Glutamatergic neuron (in vitro differentiated cells): ENCODE measurements at regions not wholly inside any gene's neighbourhood (a gene's known extent, or its start where the extent isn't known, plus 50 kb on each side); places are given as distances from the start of the nearest gene placed in this dataset.

Source experiments
- DNase-seq: peaks from one replicate; pipeline ENCODE4 v3.0.0; 2022
- H3K27ac Mint-ChIP-seq: one replicate; pipeline ENCODE4 v1.8.0; 2020; ENCODE audit warnings: mild to moderate bottlenecking, mixed read lengths, inconsistent platforms; ENCODE audit not compliant: unreplicated experiment
- H3K27me3 Mint-ChIP-seq: one replicate; pipeline ENCODE4 v1.8.0; 2020; ENCODE audit warnings: mild to moderate bottlenecking, moderate library complexity, mixed read lengths, inconsistent platforms; ENCODE audit not compliant: unreplicated experiment
- H3K36me3 Mint-ChIP-seq: one replicate; pipeline ENCODE4 v1.8.0; 2020; ENCODE audit warnings: mild to moderate bottlenecking, mixed read lengths, inconsistent platforms; ENCODE audit not compliant: unreplicated experiment
- H3K4me1 Mint-ChIP-seq: one replicate; pipeline ENCODE4 v1.8.0; 2020; ENCODE audit warnings: mild to moderate bottlenecking, low read depth, mixed read lengths, inconsistent platforms; ENCODE audit not compliant: unreplicated experiment
- H3K4me3 Mint-ChIP-seq: one replicate; pipeline ENCODE4 v1.8.0; 2020; ENCODE audit warnings: mild to moderate bottlenecking, mixed read lengths, inconsistent platforms; ENCODE audit not compliant: unreplicated experiment
- H3K9me3 Mint-ChIP-seq: one replicate; pipeline ENCODE4 v1.8.0; 2020; ENCODE audit warnings: mild to moderate bottlenecking, moderate library complexity, mixed read lengths, inconsistent platforms; ENCODE audit not compliant: unreplicated experiment
- TF ChIP-seq, protein P1 (sequence below): fragments of 200-600 bp; sonication (generic); IDR thresholded peaks from one replicate; pipeline ENCODE4 v1.5.0; 2021; ENCODE audit not compliant: partially characterized antibody, unreplicated experiment

DNA sequence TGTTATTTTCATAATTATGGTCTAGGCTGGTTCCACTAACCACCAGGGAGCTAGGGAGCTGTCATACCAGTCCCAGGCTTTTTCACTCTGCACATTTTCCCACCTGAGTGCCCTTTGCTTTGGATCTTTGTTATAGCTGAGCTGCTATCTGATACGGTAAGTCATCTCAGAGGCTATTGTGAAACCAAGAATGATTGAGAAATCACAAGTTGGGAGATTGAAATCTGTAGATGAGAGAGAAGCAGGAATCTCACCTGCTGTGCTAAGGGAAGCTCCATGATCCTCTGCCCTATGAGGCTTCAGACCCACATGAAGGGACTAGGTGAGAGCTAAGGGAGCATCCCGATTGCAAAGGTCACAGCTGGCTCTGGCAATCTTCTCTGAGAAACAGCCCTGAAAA lies 307.8 kb downstream of the REEP3 start:
- Mint-ChIP-seq H3K9me3 (no peaks in the 10 kb centered on the region), H3K4me1 (no peaks in the 10 kb centered on the region), H3K36me3 (peaks cover 5% of the 10 kb centered on the region), H3K4me3 (no peak overlapping the region), H3K27me3 (no peaks in the 10 kb centered on the region), H3K27ac (no peak overlapping the region)
- DNase-seq = no peak
- TF ChIP-seq, protein P1, sequence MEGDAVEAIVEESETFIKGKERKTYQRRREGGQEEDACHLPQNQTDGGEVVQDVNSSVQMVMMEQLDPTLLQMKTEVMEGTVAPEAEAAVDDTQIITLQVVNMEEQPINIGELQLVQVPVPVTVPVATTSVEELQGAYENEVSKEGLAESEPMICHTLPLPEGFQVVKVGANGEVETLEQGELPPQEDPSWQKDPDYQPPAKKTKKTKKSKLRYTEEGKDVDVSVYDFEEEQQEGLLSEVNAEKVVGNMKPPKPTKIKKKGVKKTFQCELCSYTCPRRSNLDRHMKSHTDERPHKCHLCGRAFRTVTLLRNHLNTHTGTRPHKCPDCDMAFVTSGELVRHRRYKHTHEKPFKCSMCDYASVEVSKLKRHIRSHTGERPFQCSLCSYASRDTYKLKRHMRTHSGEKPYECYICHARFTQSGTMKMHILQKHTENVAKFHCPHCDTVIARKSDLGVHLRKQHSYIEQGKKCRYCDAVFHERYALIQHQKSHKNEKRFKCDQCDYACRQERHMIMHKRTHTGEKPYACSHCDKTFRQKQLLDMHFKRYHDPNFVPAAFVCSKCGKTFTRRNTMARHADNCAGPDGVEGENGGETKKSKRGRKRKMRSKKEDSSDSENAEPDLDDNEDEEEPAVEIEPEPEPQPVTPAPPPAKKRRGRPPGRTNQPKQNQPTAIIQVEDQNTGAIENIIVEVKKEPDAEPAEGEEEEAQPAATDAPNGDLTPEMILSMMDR = no peak

DNA sequence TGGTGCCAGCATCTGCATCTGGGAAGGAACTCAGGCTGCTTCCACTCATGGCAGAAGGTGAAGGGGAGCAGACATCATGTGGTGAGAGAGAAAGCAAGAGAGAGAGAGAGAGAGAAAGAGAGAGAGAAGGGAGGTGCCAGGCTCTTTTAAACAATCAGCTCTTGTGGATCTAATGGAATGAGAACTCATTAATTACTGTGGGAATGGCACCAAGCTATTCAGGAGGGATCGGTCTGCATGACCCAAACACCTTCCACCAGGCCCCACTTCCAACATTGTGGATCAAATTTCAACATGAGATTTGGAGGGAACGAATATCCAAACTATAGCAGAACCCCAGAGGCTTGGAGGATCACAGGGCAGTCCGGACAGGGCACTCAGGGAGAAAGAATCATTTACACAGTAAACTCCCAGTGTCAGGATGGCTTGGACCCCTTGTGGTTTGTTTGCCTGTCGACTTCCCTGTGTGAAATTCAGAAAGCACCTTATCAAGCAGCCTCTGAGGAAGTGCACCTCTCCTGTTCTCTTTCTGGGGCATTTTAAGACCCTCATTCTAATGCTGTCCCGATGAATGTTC lies 308.5 kb downstream of the REEP3 start:
- no peaks in the 10 kb centered on the region for H3K9me3 Mint-ChIP-seq
- H3K4me3 Mint-ChIP-seq = no peak overlapping the region
- no peak for DNase-seq
- no peak overlapping the region for H3K27ac Mint-ChIP-seq
- H3K4me1 Mint-ChIP-seq = no peaks in the 10 kb centered on the region
- TF ChIP-seq, protein P1 = no peak
- peaks cover 5% of the 10 kb centered on the region for H3K36me3 Mint-ChIP-seq
- peaks cover under 1% of the 10 kb centered on the region for H3K27me3 Mint-ChIP-seq

DNA sequence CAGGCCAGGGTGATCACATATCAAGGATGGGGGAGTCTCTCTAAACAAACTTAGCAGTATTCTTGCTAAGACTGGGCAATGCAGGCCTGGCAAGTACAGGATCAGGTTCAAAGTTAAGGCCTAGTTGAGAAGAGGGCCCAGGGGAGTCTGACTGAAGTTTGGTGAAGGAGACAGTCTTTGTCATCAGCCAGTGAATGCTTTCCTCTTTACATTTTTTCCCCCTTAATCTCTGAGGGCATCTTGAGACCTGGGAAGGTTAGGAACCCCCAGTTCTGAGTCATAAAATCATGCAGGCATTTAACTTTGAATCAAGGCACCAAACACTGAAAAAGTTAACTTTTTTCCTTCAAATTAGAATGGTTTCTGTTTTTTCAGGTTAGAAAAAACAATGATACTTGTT lies 311.5 kb downstream of the REEP3 start:
- no peak for DNase-seq
- peaks cover 2% of the 10 kb centered on the region for H3K27me3 Mint-ChIP-seq
- no peaks in the 10 kb centered on the region for H3K4me1 Mint-ChIP-seq
- TF ChIP-seq, protein P1 = no peak
- no peak overlapping the region for H3K4me3 Mint-ChIP-seq
- no peaks in the 10 kb centered on the region for H3K9me3 Mint-ChIP-seq
- H3K27ac Mint-ChIP-seq = no peak overlapping the region
- H3K36me3 Mint-ChIP-seq = no peaks in the 10 kb centered on the region

- TF ChIP-seq, protein P1 = no peak
- no peaks in the 10 kb centered on the region for H3K36me3 Mint-ChIP-seq
- H3K27ac Mint-ChIP-seq = no peak overlapping the region
- no peak overlapping the region for H3K4me3 Mint-ChIP-seq
- peaks cover 2% of the 10 kb centered on the region for H3K27me3 Mint-ChIP-seq
- no peaks in the 10 kb centered on the region for H3K9me3 Mint-ChIP-seq
- DNase-seq = no peak
- H3K4me1 Mint-ChIP-seq = no peaks in the 10 kb centered on the region
Measured at GRCh38 chr10:63833411-63834060, 312.3 kb downstream of the REEP3 start.

DNA sequence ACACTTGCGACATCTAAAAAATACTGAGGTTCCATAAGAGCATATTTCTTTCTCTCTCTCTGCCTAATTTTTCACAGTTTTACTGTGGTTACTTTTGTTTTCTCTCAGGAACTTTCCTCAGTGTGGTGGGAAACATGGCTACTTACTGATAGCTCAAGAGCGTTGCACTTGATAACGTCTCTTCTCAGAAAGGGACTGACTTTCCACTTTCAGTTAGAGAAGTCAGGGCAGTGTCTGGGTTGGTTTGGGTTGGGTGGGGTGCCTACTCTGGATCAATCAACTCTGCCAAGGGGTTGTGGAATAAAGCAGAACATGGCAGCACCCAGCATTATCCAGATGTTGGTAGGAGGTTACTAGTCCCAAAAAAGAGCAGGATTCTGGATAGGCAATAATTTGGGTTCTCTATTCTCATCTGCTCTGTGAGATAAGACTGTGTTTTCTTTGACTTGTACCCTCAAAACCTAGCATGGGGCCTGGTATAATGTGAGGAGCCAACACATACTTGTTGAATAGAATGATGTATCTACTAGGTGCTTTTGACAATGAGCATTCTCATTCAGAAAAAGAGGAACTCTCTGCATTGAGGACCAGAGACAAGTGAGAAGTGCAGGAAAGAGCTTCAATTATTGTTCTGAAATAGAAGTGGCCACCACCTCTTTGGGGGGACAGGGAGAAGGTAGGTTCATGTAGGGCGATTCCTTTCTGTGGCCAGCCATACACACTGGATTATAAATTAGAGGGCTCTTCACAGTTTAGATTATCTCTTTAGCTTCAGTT lies 315.7 kb downstream of the REEP3 start:
- no peaks in the 10 kb centered on the region for H3K36me3 Mint-ChIP-seq
- peaks cover 4% of the 10 kb centered on the region for H3K27me3 Mint-ChIP-seq
- H3K9me3 Mint-ChIP-seq = no peaks in the 10 kb centered on the region
- TF ChIP-seq, protein P1 = no peak
- H3K4me3 Mint-ChIP-seq = no peak overlapping the region
- no peak for DNase-seq
- H3K4me1 Mint-ChIP-seq = no peaks in the 10 kb centered on the region
- no peak overlapping the region for H3K27ac Mint-ChIP-seq
